NT2/D1 (cell line): ENCODE measurements at regions not wholly inside any gene's neighbourhood (a gene's known extent, or its start where the extent isn't known, plus 50 kb on each side); places are given as distances from the start of the nearest gene placed in this dataset.

Experiments
- SUZ12 ChIP-seq: IDR thresholded peaks from 2 replicates; pipeline ENCODE4 v1.6.1; 2011; ENCODE audit not compliant: insufficient read length, insufficient read depth; ENCODE audit errors: extremely low read depth
- YY1 ChIP-seq: IDR thresholded peaks from 2 replicates; pipeline ENCODE4 v1.6.1; 2011; ENCODE audit not compliant: insufficient read length, insufficient read depth
- ZNF274 ChIP-seq: IDR thresholded peaks from 2 replicates; pipeline ENCODE4 v1.6.1; 2011; ENCODE audit warnings: mild to moderate bottlenecking, low read depth, low read length

GRCh38 chr1:170803711-170804110 lies 131.6 kb upstream of the MROH9 start:
- TF ChIP-seq ZNF274 = no peak
- no peak for TF ChIP-seq SUZ12
- TF ChIP-seq YY1 = no peak
